ENCODE measurements at regions not wholly inside any gene's neighbourhood (a gene's known extent, or its start where the extent isn't known, plus 50 kb on each side); places are given as distances from the start of the nearest gene placed in this dataset.

DNA sequence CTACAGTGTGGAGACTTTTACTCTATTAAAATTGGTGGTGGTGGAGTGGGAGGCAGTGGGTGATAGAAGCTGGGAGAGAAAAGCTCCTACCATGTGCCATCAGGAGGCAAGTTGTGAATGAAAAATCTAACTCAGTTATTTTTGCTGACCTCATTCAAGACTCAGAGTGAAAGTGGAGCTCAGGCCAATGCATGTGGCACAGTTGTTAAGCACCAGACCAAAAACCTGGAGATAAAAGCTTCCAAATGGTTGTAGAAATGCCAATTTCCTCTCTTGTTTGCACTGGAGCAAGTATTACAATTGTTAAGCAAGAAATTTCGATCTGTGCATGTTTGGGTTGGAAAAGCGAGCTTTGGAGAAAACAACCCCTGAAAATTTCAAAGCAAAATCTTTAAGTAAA, 81.5 kb upstream of the PRICKLE2 start:
- DNase-seq (ENCODE audit: extremely low read depth, low read depth), result no peak
- TF ChIP-seq, protein P1, sequence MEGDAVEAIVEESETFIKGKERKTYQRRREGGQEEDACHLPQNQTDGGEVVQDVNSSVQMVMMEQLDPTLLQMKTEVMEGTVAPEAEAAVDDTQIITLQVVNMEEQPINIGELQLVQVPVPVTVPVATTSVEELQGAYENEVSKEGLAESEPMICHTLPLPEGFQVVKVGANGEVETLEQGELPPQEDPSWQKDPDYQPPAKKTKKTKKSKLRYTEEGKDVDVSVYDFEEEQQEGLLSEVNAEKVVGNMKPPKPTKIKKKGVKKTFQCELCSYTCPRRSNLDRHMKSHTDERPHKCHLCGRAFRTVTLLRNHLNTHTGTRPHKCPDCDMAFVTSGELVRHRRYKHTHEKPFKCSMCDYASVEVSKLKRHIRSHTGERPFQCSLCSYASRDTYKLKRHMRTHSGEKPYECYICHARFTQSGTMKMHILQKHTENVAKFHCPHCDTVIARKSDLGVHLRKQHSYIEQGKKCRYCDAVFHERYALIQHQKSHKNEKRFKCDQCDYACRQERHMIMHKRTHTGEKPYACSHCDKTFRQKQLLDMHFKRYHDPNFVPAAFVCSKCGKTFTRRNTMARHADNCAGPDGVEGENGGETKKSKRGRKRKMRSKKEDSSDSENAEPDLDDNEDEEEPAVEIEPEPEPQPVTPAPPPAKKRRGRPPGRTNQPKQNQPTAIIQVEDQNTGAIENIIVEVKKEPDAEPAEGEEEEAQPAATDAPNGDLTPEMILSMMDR (IDR thresholded peaks at IDR 0.05; ENCODE audit: low read depth, low read length, missing control alignments), result no peak
- H3K4me3 ChIP-seq (replicated peaks; ENCODE audit: low read depth, low read length), result no peak overlapping the region

DNA sequence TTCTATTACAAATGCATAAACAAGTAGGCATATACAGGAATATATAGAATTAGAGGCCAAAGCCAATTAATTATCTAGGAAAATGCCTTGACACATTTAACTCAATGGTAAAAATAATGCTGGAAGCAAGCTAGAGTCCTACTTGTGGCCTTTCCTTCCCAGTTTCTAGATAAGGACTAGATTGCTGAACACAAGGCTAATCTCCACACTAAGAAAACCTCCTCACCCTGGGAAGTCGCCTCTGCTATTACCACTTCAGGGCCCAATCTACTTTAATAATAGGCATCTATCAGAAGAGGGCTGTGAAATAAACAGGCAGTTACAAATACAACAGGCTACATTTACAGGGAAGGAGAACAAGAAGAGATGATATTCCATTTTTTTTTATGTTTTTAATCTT, 80.5 kb upstream of the PRICKLE2 start:
- DNase-seq (ENCODE audit: extremely low read depth, low read depth), result no peak
- no peak overlapping the region for H3K4me3 ChIP-seq (replicated peaks; ENCODE audit: low read depth, low read length)
- TF ChIP-seq, protein P1 (IDR thresholded peaks at IDR 0.05; ENCODE audit: low read depth, low read length, missing control alignments), result no peak

DNA sequence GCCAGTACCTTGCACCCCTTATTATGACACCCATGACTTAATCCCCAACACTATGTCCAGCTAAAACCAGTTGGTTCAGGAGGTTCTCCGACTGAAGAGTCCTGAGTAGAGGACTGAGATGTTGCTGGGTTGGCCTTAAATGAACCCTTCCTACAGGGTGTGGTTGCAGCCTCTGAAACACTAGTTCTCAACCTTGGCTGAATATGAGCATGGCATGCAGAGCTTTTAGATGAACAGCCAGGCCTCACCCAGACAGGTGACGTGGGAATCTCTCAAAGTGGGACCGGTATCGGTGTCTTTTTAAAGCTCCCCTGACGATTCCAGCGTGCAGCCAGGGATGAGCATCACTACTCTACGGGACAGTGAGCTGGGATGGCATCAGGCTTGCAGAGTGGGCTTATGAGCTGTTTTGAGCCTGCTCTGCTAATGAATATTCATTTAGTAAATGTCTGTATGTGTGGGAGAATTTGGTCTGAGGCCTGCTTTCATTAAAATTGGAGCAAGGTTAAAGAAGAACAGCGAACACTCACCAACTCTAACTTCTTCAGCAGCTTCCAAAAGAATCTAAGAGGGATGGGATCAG, 79.7 kb upstream of the PRICKLE2 start:
- TF ChIP-seq, protein P1 (IDR thresholded peaks at IDR 0.05; ENCODE audit: low read depth, low read length, missing control alignments), result no peak
- H3K4me3 ChIP-seq (replicated peaks; ENCODE audit: low read depth, low read length), result no peak overlapping the region
- no peak for DNase-seq (ENCODE audit: extremely low read depth, low read depth)

DNA sequence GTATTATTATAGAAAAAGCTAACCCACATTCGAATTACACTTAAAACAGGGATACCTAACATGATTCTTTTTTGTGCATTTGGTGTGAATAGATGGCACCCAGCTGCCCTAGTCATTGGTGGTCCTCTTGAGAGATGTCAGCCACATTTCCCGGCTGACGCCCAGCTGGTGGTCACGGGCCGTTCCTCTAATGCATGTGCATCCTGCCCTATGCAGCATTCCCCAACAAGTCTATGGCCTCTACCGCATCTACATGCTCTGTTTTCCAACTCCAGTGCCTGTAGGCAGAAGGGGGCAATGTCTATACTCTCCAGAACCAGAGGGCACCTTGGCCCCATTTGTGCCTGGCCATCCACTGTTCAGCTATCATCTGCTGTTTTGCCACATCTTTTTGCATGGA, 78.6 kb upstream of the PRICKLE2 start:
- H3K4me3 ChIP-seq (replicated peaks; ENCODE audit: low read depth, low read length), result no peak overlapping the region
- TF ChIP-seq, protein P1 (IDR thresholded peaks at IDR 0.05; ENCODE audit: low read depth, low read length, missing control alignments), result no peak
- no peak for DNase-seq (ENCODE audit: extremely low read depth, low read depth)

DNA sequence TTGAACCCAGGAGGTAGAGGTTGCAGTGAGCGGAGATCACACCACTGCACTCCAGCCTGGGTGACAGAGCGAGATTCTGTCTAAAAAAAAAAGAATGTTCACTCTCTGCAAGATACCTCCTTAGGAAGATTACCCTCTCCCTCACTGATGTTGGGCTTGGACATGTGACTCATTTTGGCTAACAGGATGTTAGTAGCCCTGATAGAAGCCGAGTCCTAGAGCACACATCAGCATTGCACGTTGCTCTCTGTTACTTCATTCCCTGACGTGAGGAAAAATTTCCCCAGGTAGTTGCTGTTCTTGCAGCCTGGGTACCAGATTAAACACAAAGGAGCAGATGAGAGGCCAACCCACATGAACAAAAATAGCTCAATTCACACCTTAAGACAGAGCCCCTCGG, 78.1 kb upstream of the PRICKLE2 start:
- no peak for DNase-seq (ENCODE audit: extremely low read depth, low read depth)
- TF ChIP-seq, protein P1 (IDR thresholded peaks at IDR 0.05; ENCODE audit: low read depth, low read length, missing control alignments), result no peak
- H3K4me3 ChIP-seq (replicated peaks; ENCODE audit: low read depth, low read length), result no peak overlapping the region

DNA sequence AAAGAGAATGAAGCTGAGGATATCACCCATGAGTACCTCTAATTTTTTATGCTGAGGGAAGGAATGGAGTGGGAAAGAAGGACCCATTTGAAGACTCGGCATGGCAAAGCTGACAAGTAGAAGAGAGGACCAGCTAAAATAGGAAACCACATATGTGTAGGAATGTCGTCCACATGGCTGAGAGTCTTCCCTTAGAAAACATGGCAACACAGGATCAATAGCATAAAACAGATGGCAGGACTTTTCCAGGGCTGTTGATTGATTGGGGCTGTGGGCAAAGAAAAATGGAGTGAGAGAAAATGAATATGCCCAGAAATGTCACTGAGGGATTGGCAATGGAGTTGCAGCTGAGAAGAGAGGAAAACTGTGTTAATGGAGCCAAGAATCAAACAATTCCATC, 76.2 kb upstream of the PRICKLE2 start:
- DNase-seq (ENCODE audit: extremely low read depth, low read depth), result no peak
- TF ChIP-seq, protein P1 (IDR thresholded peaks at IDR 0.05; ENCODE audit: low read depth, low read length, missing control alignments), result no peak

More for the DNA sequence above, 76.2 kb upstream of the PRICKLE2 start:
- no peak overlapping the region for H3K4me3 ChIP-seq (replicated peaks; ENCODE audit: low read depth, low read length)

All from HFF-Myc (cell line).